NB4 (cell line): ENCODE measurements at regions not wholly inside any gene's neighbourhood (a gene's known extent, or its start where the extent isn't known, plus 50 kb on each side); places are given as distances from the start of the nearest gene placed in this dataset.

Experiments used
- DNase-seq: peaks from one replicate; pipeline ENCODE4 v3.0.0; 2010; ENCODE audit warnings: low read depth
- H3K4me3 ChIP-seq: one replicate; pipeline ENCODE4 v1.5.1; 2011; ENCODE audit warnings: mild to moderate bottlenecking, low read depth, low read length, moderate library complexity
- MYC ChIP-seq: IDR thresholded peaks from 2 replicates; pipeline ENCODE4 v1.6.1; 2011; ENCODE audit warnings: low read depth, low read length
- POLR2A ChIP-seq: IDR thresholded peaks from 2 replicates; pipeline ENCODE4 v1.6.1; 2011; ENCODE audit warnings: mild to moderate bottlenecking; ENCODE audit not compliant: insufficient read length; ENCODE audit errors: extremely low read depth
- TF ChIP-seq, protein P1 (sequence below): IDR thresholded peaks from 2 replicates; pipeline ENCODE4 v1.6.1; 2011; ENCODE audit warnings: low read depth, low read length
- TF ChIP-seq, protein P2 (sequence below): IDR thresholded peaks from one replicate; pipeline ENCODE4 v1.5.1; 2012; ENCODE audit warnings: low read depth, low read length

DNA sequence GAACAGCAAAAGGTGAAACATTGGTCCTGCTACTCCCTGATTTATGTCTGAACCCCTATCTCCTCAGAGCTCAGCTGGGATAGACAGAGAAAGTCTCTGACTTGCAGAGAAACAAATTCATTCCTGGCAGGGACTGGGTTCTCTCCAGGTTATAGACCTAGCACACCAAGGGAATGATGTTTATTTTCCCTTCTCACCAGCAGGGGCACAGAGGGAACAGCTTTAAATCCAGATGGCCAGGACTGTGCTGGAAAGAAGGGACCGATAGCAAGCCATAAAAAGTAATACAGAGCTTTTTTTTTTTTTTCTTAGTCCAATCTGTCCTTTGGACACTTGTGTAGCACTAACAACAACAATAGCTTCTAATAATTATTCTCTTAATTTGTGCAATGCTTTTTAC, 141.1 kb upstream of the C9orf72 start:
- TF ChIP-seq, protein P1, sequence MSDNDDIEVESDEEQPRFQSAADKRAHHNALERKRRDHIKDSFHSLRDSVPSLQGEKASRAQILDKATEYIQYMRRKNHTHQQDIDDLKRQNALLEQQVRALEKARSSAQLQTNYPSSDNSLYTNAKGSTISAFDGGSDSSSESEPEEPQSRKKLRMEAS = no peak
- no peak for TF ChIP-seq POLR2A
- no peak for TF ChIP-seq MYC
- TF ChIP-seq, protein P2, sequence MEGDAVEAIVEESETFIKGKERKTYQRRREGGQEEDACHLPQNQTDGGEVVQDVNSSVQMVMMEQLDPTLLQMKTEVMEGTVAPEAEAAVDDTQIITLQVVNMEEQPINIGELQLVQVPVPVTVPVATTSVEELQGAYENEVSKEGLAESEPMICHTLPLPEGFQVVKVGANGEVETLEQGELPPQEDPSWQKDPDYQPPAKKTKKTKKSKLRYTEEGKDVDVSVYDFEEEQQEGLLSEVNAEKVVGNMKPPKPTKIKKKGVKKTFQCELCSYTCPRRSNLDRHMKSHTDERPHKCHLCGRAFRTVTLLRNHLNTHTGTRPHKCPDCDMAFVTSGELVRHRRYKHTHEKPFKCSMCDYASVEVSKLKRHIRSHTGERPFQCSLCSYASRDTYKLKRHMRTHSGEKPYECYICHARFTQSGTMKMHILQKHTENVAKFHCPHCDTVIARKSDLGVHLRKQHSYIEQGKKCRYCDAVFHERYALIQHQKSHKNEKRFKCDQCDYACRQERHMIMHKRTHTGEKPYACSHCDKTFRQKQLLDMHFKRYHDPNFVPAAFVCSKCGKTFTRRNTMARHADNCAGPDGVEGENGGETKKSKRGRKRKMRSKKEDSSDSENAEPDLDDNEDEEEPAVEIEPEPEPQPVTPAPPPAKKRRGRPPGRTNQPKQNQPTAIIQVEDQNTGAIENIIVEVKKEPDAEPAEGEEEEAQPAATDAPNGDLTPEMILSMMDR = no peak
- H3K4me3 ChIP-seq = no peak overlapping the region
- DNase-seq = no peak

DNA sequence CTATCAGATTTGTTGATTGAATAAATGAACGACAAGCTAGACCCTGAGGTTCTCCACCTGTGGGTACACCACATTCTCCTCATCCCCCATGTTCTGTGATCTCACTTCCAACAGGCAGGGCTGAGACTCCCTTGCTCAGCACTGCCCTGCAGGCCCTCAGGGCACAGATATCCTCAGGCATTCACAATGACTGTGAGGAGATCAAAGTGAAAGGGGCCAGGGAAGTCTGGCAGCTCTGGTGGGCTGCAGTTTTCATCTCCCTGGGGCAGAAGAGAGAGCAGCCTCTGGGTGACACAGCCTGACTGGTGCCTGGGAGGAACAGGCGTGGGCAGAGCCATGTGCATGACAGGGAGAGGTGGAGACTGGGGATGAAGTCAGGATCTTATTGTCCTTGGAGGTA, 142.4 kb upstream of the C9orf72 start:
- TF ChIP-seq POLR2A (no peak), MYC (no peak)
- TF ChIP-seq, protein P1 = no peak
- TF ChIP-seq, protein P2 = no peak
- DNase-seq = no peak
- no peak overlapping the region for H3K4me3 ChIP-seq

DNA sequence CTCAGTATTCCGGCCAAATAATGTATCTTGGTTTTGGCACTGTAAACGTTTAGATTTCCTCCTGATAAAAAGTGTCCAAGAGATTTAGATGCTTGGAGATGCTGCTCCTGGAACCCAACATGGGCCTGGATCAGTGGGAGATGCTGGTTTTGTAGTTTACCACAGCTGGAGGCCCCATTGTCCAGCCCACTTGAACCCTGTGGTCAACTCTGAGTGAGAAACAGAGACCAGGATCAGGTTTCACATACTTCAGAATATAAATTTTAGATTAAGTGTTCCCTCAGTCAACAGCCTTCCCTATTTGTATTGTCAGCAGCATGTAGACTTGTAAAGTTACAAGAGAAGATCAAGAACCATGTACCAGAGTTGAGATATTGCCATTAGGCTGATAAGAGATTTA, 144.7 kb upstream of the C9orf72 start:
- no peak for DNase-seq
- TF ChIP-seq POLR2A (no peak), MYC (no peak)
- TF ChIP-seq, protein P1 = no peak
- TF ChIP-seq, protein P2 = no peak
- no peak overlapping the region for H3K4me3 ChIP-seq

DNA sequence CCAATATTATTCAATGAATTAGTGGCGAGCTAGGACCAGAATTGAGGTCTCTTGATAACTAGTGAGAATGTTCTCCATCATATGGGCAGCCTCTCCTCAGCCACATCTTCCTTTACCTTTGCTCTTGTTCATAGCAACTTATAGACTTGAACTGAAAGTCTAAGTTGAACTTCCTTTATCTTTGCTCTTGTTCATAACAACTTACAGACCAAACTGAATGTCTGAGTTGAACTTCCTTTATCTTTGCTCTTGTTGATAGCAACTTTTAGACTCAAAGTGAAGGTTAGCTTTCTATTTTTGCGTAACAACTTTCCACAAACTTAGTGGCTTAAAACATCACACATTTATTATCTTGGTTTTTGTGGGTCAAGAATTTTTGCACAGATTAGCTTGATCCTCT, 146.4 kb upstream of the C9orf72 start:
- TF ChIP-seq, protein P2 = no peak
- TF ChIP-seq POLR2A = no peak
- TF ChIP-seq MYC = no peak
- TF ChIP-seq, protein P1 = no peak
- no peak overlapping the region for H3K4me3 ChIP-seq
- no peak for DNase-seq

DNA sequence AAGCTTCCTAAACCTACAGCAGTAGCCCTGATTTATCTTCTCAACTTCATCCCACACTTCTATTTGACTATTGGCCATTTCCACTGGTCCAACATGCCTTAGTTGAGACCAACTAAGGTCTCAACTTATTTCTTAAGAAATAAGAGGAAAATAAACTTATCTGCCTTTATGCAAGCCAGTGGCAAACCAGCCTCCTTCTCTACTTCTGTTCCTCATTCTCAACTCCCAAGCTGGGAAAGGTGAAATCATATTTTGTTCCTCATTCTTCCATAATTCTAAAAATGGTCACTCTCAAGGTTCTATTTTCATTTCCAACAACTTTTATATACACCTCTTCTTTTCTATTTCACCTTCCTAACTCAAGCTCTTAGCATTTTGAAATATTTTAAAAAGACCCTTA, 149.6 kb upstream of the C9orf72 start:
- H3K4me3 ChIP-seq = no peak overlapping the region
- no peak for DNase-seq
- TF ChIP-seq MYC (no peak), POLR2A (no peak)
- TF ChIP-seq, protein P2 = no peak
- TF ChIP-seq, protein P1 = no peak
